KMS-11 (cell line): ENCODE measurements at regions not wholly inside any gene's neighbourhood (a gene's known extent, or its start where the extent isn't known, plus 50 kb on each side); places are given as distances from the start of the nearest gene placed in this dataset.

ENCODE experiments used
- H2AFZ ChIP-seq: fragments of 200-600 bp; sonication (generic); 2 replicates; pipeline ENCODE4 v1.6.1; 2016; ENCODE audit warnings: antibody characterized with exemption, mixed run types, low read depth
- H3K27ac ChIP-seq: fragments of 200-600 bp; sonication (generic); 2 replicates; pipeline ENCODE4 v1.6.1; 2016; ENCODE audit warnings: mild to moderate bottlenecking, mixed run types
- H3K27me3 ChIP-seq: fragments of 200-600 bp; sonication (generic); 2 replicates; pipeline ENCODE4 v1.6.1; 2017; ENCODE audit warnings: mild to moderate bottlenecking, low read depth, mixed run types, moderate library complexity; ENCODE audit not compliant: insufficient read depth
- H3K36me3 ChIP-seq: fragments of 200-600 bp; sonication (generic); 2 replicates; pipeline ENCODE4 v1.6.1; 2017; ENCODE audit warnings: mild to moderate bottlenecking, mixed run types; ENCODE audit not compliant: insufficient read depth
- H3K4me1 ChIP-seq: fragments of 200-600 bp; sonication (generic); 2 replicates; pipeline ENCODE4 v1.6.1; 2016; ENCODE audit warnings: mild to moderate bottlenecking, low read depth, mixed run types; ENCODE audit not compliant: poor library complexity, severe bottlenecking
- H3K4me2 ChIP-seq: fragments of 200-600 bp; sonication (generic); 2 replicates; pipeline ENCODE4 v1.7.0; 2016; ENCODE audit warnings: mild to moderate bottlenecking, mixed run types
- H3K4me3 ChIP-seq: fragments of 200-600 bp; sonication (generic); IDR thresholded peaks from 2 replicates; pipeline ENCODE4 v1.6.1; 2017; ENCODE audit warnings: low read depth, low read length, mixed read lengths; ENCODE audit not compliant: insufficient read depth
- H3K79me2 ChIP-seq: fragments of 200-600 bp; sonication (generic); 2 replicates; pipeline ENCODE4 v1.6.1; 2016; ENCODE audit warnings: low read depth, mixed run types; ENCODE audit not compliant: insufficient read depth
- H3K9ac ChIP-seq: fragments of 200-600 bp; sonication (generic); 2 replicates; pipeline ENCODE4 v1.6.1; 2016; ENCODE audit warnings: mild to moderate bottlenecking, mixed run types
- H4K20me1 ChIP-seq: fragments of 200-600 bp; sonication (generic); 2 replicates; pipeline ENCODE4 v1.6.1; 2016; ENCODE audit warnings: mild to moderate bottlenecking, mixed run types; ENCODE audit not compliant: insufficient read depth
- TF ChIP-seq, protein P1 (sequence below): fragments of 200-600 bp; sonication (generic); conservative IDR thresholded peaks from 2 replicates; pipeline ENCODE4 v1.6.1; 2017; ENCODE audit warnings: low read depth, mild to moderate bottlenecking, antibody characterized with exemption, low read length, moderate library complexity, mixed read lengths

DNA sequence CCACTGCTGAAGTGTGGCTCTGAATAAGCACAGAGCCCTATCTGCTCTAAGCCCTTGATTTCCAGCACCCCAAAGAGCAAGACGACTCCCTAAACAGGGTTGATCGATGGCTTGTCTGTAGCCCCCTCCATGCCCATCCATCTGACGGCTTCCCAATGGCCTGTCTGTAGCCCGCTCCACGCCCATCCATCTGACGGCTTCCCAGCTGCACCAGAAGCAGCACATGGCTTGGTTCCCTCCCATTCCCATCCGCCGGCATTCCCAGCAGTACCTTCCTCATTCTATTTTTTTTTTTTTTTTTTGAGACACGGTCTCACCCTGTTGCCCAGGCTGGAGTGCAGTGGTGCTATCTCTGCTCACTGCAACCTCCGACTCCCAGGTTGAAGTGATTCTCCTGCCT, 64.5 kb downstream of the RBFOX3 start:
- H4K20me1 ChIP-seq: no peaks in the 10 kb centered on the region

DNA sequence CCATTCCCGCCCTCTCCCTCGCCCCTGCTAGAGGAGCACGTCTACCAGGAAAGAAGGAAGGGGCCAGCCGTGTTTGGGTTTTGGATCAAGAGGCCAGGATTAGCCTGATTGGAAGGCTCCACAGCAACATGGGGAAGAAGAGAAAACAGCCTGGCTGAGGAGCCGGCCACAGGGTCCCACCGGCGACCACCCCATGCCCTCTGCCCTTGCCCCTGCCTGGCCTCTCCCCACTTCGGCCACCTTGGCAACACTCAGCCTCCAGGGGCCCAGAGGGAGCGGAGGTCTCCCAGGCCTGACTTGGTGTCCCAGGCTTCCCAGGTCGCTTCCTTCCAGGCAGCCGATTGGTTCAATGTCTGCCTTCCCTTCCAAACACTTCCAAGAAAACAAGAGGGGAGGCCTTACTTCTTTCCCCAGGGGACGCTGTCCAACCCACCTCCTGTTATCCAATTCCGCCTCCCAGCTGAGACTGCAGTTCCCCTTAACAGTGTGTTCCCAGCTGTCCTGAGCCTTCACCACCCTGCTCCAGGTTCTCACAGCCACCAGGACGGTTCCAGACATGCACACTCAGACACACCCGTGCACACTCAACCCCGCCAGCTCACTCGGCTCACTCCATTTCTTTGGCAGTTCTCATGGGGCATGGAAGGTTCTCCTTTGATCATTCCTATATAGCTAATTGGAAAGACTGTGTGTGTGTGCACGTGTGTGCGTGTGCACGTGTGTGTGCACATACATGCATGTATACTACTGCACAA, 65.4 kb downstream of the RBFOX3 start:
- Histone ChIP-seq H4K20me1 (no peaks in the 10 kb centered on the region), H2AFZ (no peak overlapping the region), H3K79me2 (no peaks in the 10 kb centered on the region), H3K36me3 (no peaks in the 10 kb centered on the region), H3K4me3 (no peak overlapping the region), H3K27ac (no peak overlapping the region), H3K4me2 (no peak overlapping the region), H3K4me1 (no peaks in the 10 kb centered on the region), H3K9ac (no peak overlapping the region), H3K27me3 (peaks cover 92% of the 10 kb centered on the region)
- TF ChIP-seq, protein P1, sequence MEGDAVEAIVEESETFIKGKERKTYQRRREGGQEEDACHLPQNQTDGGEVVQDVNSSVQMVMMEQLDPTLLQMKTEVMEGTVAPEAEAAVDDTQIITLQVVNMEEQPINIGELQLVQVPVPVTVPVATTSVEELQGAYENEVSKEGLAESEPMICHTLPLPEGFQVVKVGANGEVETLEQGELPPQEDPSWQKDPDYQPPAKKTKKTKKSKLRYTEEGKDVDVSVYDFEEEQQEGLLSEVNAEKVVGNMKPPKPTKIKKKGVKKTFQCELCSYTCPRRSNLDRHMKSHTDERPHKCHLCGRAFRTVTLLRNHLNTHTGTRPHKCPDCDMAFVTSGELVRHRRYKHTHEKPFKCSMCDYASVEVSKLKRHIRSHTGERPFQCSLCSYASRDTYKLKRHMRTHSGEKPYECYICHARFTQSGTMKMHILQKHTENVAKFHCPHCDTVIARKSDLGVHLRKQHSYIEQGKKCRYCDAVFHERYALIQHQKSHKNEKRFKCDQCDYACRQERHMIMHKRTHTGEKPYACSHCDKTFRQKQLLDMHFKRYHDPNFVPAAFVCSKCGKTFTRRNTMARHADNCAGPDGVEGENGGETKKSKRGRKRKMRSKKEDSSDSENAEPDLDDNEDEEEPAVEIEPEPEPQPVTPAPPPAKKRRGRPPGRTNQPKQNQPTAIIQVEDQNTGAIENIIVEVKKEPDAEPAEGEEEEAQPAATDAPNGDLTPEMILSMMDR: no peak

More for the DNA sequence above, 64.5 kb downstream of the RBFOX3 start:
- Histone ChIP-seq H3K4me2 (no peak overlapping the region), H2AFZ (no peak overlapping the region), H3K79me2 (no peaks in the 10 kb centered on the region), H3K4me1 (no peaks in the 10 kb centered on the region), H3K9ac (no peak overlapping the region), H3K4me3 (no peak overlapping the region), H3K27ac (no peak overlapping the region), H3K27me3 (peaks cover 82% of the 10 kb centered on the region), H3K36me3 (no peaks in the 10 kb centered on the region)
- TF ChIP-seq, protein P1: no peak

DNA sequence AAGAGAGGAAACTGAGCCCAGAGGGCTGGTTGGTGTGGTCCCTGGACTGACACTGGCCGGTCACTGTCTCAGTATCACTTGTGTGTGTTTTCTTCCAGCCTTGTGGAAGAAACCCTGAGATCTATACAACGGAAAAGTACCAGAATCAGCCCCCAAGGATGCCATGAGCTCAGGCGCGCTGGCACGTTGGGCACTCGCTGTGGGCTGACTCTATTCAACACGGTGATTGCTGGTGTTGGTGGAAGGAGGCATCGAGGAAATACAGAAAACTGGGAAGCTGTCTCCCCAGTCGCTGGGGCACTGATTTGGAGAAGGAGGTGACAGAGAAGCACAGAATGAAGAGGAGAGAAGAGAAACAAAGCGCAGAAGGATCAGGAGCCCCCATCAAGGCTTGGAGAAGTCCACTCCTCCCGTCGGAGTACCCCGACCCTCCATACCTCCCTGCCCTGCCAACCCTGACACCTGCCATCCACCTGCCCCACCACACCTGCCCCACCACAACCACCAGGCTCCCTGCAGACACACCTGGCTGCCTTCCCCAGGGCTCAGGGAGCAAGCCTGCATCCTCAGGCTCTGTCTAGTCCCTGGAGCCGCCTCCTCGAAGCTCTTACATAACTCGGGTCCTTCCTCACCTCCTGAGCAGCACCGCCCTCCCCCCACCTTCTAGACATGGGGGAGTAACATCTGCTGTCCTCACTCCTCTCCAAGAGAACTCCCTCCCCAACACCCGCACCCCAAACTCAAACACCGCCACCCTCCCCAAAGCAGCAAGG, 66.5 kb downstream of the RBFOX3 start:
- TF ChIP-seq, protein P1: no peak
- H3K4me2 ChIP-seq: no peak overlapping the region
- no peaks in the 10 kb centered on the region for H3K79me2 ChIP-seq
- no peaks in the 10 kb centered on the region for H3K4me1 ChIP-seq
- H3K9ac ChIP-seq: no peak overlapping the region
- peaks cover 100% of the 10 kb centered on the region for H3K27me3 ChIP-seq
- no peaks in the 10 kb centered on the region for H3K36me3 ChIP-seq
- H3K4me3 ChIP-seq: no peak overlapping the region
- H2AFZ ChIP-seq: no peak overlapping the region
- H3K27ac ChIP-seq: no peak overlapping the region
- H4K20me1 ChIP-seq: no peaks in the 10 kb centered on the region

DNA sequence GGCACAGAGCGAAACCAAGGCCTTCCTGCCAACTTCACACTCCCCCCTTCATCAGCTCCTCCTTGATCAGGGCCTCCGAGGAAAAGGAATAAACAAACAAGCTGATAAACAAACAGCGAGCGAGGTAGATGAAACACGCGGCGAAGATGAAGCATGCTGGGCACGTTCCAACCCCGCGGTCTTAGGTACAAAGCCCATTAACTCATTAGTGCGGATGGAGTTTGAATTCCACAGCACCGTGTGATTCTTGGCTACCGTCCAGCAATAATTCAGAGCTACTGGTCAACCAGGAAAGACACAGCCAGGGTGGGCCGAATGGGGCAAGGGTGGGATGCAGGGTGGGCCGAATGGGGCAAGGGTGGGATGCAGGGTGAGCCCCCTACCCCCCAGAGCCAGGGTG, 67.3 kb downstream of the RBFOX3 start:
- H3K4me1 ChIP-seq: no peaks in the 10 kb centered on the region
- no peaks in the 10 kb centered on the region for H3K79me2 ChIP-seq
- no peaks in the 10 kb centered on the region for H3K36me3 ChIP-seq
- H3K27ac ChIP-seq: no peak overlapping the region
- H3K27me3 ChIP-seq: peaks cover 100% of the 10 kb centered on the region
- H3K4me2 ChIP-seq: no peak overlapping the region
- TF ChIP-seq, protein P1: no peak
- H4K20me1 ChIP-seq: no peaks in the 10 kb centered on the region
- no peak overlapping the region for H3K9ac ChIP-seq
- no peak overlapping the region for H2AFZ ChIP-seq
- no peak overlapping the region for H3K4me3 ChIP-seq
